OCI-LY1 (cell line): ENCODE measurements at regions not wholly inside any gene's neighbourhood (a gene's known extent, or its start where the extent isn't known, plus 50 kb on each side); places are given as distances from the start of the nearest gene placed in this dataset.

Experiments
- H2AFZ ChIP-seq: fragments of 200-600 bp; sonication (generic), shearing (Covaris generic); 2 replicates; pipeline ENCODE4 v1.6.0; 2014; ENCODE audit warnings: antibody characterized with exemption, mild to moderate bottlenecking, low read length
- H3F3A ChIP-seq: fragments of 200-600 bp; sonication (generic), shearing (Covaris generic); 2 replicates; pipeline ENCODE4 v1.6.0; 2014; ENCODE audit warnings: mild to moderate bottlenecking, antibody characterized with exemption, low read length, moderate library complexity; ENCODE audit not compliant: insufficient read depth
- H3K27ac ChIP-seq: fragments of 200-600 bp; sonication (generic); 2 replicates; pipeline ENCODE4 v1.5.1; 2014; ENCODE audit warnings: low read length, mixed run types, mild to moderate bottlenecking, low read depth; ENCODE audit not compliant: poor library complexity, severe bottlenecking
- H3K27me3 ChIP-seq: fragments of 200-600 bp; sonication (generic); 2 replicates; pipeline ENCODE4 v1.6.0; 2014; ENCODE audit warnings: antibody characterized with exemption, mild to moderate bottlenecking, low read length, moderate library complexity; ENCODE audit not compliant: insufficient read depth
- H3K36me3 ChIP-seq: fragments of 200-600 bp; sonication (generic); 2 replicates; pipeline ENCODE4 v1.6.1; 2014; ENCODE audit warnings: mild to moderate bottlenecking, antibody characterized with exemption, low read length, moderate library complexity, mixed read lengths; ENCODE audit not compliant: insufficient read depth
- H3K4me1 ChIP-seq: fragments of 200-600 bp; sonication (generic); 2 replicates; pipeline ENCODE4 v1.5.1; 2014; ENCODE audit warnings: mild to moderate bottlenecking, low read length, moderate library complexity; ENCODE audit not compliant: insufficient read depth, severe bottlenecking
- H3K4me2 ChIP-seq: fragments of 200-600 bp; sonication (generic), shearing (Covaris generic); 2 replicates; pipeline ENCODE4 v1.6.1; 2014; ENCODE audit warnings: low read length
- H3K4me3 ChIP-seq: fragments of 200-600 bp; sonication (generic); 2 replicates; pipeline ENCODE4 v1.5.1; 2014; ENCODE audit warnings: low read length, low read depth, mild to moderate bottlenecking, mixed read lengths; ENCODE audit not compliant: poor library complexity, severe bottlenecking
- H3K79me2 ChIP-seq: fragments of 200-600 bp; shearing (Covaris generic); 2 replicates; pipeline ENCODE4 v1.6.1; 2016; ENCODE audit warnings: mixed run types, low read length, mixed read lengths; ENCODE audit not compliant: insufficient read depth
- H3K9ac ChIP-seq: fragments of 200-600 bp; sonication (generic), shearing (Covaris generic); 2 replicates; pipeline ENCODE4 v1.6.1; 2014; ENCODE audit warnings: mild to moderate bottlenecking, low read length, mixed read lengths
- H3K9me2 ChIP-seq: fragments of 200-600 bp; sonication (generic), shearing (Covaris generic); 2 replicates; pipeline ENCODE4 v1.6.1; 2014; ENCODE audit warnings: low read depth, mild to moderate bottlenecking, low read length, mixed read lengths
- H3K9me3 ChIP-seq: fragments of 200-600 bp; shearing (Covaris generic); 2 replicates; pipeline ENCODE4 v1.6.1; 2014; ENCODE audit warnings: low read length, mixed read lengths
- H4K20me1 ChIP-seq: fragments of 200-600 bp; sonication (generic), shearing (Covaris generic); 2 replicates; pipeline ENCODE4 v1.6.0; 2016; ENCODE audit warnings: mild to moderate bottlenecking, low read length; ENCODE audit not compliant: insufficient read depth
- EZH2 ChIP-seq: fragments of 200-600 bp; sonication (generic), shearing (Covaris generic); IDR thresholded peaks from 2 replicates; pipeline ENCODE4 v1.8.0; 2017; ENCODE audit warnings: borderline replicate concordance, mixed run types, mild to moderate bottlenecking, antibody characterized with exemption, low read length, moderate library complexity, mixed read lengths
- TF ChIP-seq, protein P1 (sequence below): fragments of 200-600 bp; sonication (generic), shearing (Covaris generic); IDR thresholded peaks from 2 replicates; pipeline ENCODE4 v1.5.1; 2017; ENCODE audit warnings: mild to moderate bottlenecking, antibody characterized with exemption, low read length, moderate library complexity, mixed read lengths

DNA sequence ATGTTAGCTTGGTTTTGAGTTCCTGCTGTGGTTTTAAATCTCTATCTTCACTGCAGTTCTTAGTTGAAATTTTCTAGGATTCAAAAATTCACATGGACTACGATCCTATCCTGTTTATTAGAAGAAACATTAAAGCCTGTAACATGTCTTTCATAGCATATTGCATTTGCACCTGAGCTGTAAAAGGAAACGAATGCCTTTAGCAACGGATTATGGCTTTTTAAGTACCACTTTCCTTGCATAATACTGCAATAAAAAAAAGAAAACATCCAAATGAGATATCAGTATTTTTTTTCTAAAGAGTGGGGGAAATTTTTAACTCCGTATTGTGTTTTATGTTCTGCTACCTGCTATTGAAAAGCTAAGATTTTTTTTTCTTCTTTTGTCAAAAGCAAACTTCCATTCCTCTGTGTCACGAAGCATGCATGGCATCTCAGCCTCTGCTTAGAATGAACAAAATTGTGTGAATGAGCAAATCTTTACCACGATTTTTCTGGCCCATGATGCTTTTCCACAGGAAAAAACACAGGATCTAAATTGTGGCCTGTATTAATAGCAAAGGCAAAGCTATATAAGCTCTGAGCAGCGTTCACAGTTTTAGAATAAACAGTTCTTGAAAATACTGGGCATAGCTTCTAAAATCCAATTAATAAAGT is 110.0 kb upstream of the CDIN1 start:
- H2AFZ ChIP-seq = no peak overlapping the region
- no peaks in the 10 kb centered on the region for H3K27me3 ChIP-seq
- no peaks in the 10 kb centered on the region for H3K36me3 ChIP-seq
- no peaks in the 10 kb centered on the region for H3K9me2 ChIP-seq
- no peak overlapping the region for H3K4me2 ChIP-seq
- H3K79me2 ChIP-seq = no peaks in the 10 kb centered on the region
- H4K20me1 ChIP-seq = no peaks in the 10 kb centered on the region
- no peaks in the 10 kb centered on the region for H3K9me3 ChIP-seq
- H3F3A ChIP-seq = no peaks in the 10 kb centered on the region
- no peak for TF ChIP-seq EZH2
- TF ChIP-seq, protein P1, sequence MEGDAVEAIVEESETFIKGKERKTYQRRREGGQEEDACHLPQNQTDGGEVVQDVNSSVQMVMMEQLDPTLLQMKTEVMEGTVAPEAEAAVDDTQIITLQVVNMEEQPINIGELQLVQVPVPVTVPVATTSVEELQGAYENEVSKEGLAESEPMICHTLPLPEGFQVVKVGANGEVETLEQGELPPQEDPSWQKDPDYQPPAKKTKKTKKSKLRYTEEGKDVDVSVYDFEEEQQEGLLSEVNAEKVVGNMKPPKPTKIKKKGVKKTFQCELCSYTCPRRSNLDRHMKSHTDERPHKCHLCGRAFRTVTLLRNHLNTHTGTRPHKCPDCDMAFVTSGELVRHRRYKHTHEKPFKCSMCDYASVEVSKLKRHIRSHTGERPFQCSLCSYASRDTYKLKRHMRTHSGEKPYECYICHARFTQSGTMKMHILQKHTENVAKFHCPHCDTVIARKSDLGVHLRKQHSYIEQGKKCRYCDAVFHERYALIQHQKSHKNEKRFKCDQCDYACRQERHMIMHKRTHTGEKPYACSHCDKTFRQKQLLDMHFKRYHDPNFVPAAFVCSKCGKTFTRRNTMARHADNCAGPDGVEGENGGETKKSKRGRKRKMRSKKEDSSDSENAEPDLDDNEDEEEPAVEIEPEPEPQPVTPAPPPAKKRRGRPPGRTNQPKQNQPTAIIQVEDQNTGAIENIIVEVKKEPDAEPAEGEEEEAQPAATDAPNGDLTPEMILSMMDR = no peak
- no peak overlapping the region for H3K9ac ChIP-seq
- no peaks in the 10 kb centered on the region for H3K4me1 ChIP-seq
- H3K27ac ChIP-seq = no peak overlapping the region
- no peak overlapping the region for H3K4me3 ChIP-seq

DNA sequence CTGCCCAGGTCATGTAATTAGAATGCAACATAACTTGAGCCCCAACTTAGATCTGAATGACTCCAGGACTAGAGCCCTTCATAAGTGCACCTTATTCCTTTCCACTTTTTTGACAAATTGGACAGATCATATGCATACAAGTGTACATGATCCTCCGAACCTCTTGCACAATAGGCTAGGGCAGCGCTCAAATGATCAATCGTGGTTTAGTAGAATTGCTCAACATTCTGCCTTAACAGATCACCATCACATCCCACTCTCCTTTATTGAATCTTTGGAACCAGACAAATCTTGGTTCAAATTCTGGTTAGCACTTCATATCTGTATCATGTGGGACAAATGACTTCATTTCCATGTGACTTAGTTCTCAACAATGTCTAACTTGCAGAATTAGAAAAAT is 106.8 kb upstream of the CDIN1 start:
- H3K36me3 ChIP-seq = no peaks in the 10 kb centered on the region
- no peak for TF ChIP-seq EZH2
- TF ChIP-seq, protein P1 = no peak
- no peak overlapping the region for H3K27ac ChIP-seq
- no peak overlapping the region for H3K9ac ChIP-seq
- H3K9me3 ChIP-seq = no peaks in the 10 kb centered on the region
- H3K4me2 ChIP-seq = no peak overlapping the region
- no peaks in the 10 kb centered on the region for H3K9me2 ChIP-seq
- no peaks in the 10 kb centered on the region for H3F3A ChIP-seq
- no peaks in the 10 kb centered on the region for H3K27me3 ChIP-seq
- H2AFZ ChIP-seq = no peak overlapping the region
- no peaks in the 10 kb centered on the region for H4K20me1 ChIP-seq
- H3K79me2 ChIP-seq = no peaks in the 10 kb centered on the region
- no peak overlapping the region for H3K4me3 ChIP-seq
- H3K4me1 ChIP-seq = no peaks in the 10 kb centered on the region

DNA sequence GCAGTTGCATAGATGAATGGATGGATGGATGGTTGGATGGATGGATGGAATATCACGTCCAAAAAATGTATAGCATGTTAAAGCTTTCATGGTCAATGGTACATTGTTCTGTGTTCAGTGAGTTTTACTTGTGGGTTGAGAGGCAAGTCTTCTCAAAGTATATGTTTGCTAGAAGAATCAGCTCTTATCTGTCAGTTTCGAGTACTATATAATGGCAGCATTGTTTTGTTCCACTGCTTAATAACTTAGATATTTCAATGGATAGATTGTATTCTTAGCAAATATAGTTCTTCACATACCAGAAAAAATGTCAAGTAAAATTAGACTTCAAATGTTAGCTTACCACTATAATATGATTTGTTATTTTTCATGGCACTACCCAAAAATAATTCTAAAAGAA is 100.9 kb upstream of the CDIN1 start:
- no peak overlapping the region for H3K27ac ChIP-seq
- no peak overlapping the region for H3K4me2 ChIP-seq
- no peaks in the 10 kb centered on the region for H3K79me2 ChIP-seq
- no peak for TF ChIP-seq EZH2
- TF ChIP-seq, protein P1 = no peak
- no peaks in the 10 kb centered on the region for H3K27me3 ChIP-seq
- H3K9me2 ChIP-seq = no peaks in the 10 kb centered on the region
- no peak overlapping the region for H3K4me3 ChIP-seq
- H3K9me3 ChIP-seq = no peaks in the 10 kb centered on the region
- no peak overlapping the region for H2AFZ ChIP-seq
- H3F3A ChIP-seq = no peaks in the 10 kb centered on the region
- H3K9ac ChIP-seq = no peak overlapping the region
- H3K36me3 ChIP-seq = no peaks in the 10 kb centered on the region
- H3K4me1 ChIP-seq = no peaks in the 10 kb centered on the region
- H4K20me1 ChIP-seq = no peaks in the 10 kb centered on the region
